IgD-negative memory B cell (primary cell): ENCODE measurements at regions not wholly inside any gene's neighbourhood (a gene's known extent, or its start where the extent isn't known, plus 50 kb on each side); places are given as distances from the start of the nearest gene placed in this dataset.
"Not testable (repeated sequence)": the region's sequence is repeated elsewhere in the genome, so short reads cannot be mapped to it uniquely, and the experiment has no call there.

Experiments
- H3K27ac Mint-ChIP-seq, 3 donors: one replicate each; pipeline ENCODE4 v1.8.0; 2020 to 2022; ENCODE audit warnings: mild to moderate bottlenecking in 3 of 3, mixed read lengths in 3 of 3, moderate library complexity in 1 of 3
- H3K27me3 Mint-ChIP-seq: one replicate; pipeline ENCODE4 v1.8.0; 2021; ENCODE audit warnings: mixed read lengths
- H3K36me3 Mint-ChIP-seq: one replicate; pipeline ENCODE4 v1.8.0; 2020; ENCODE audit warnings: mild to moderate bottlenecking, mixed read lengths
- H3K4me1 Mint-ChIP-seq, 3 donors: one replicate each; pipeline ENCODE4 v1.8.0; 2020 to 2022; ENCODE audit warnings: mixed read lengths in 3 of 3, mild to moderate bottlenecking in 1 of 3
- H3K4me3 Mint-ChIP-seq, 4 donors: one replicate each; pipeline ENCODE4 v1.8.0; 2020 to 2022; ENCODE audit warnings: mild to moderate bottlenecking in 4 of 4, mixed read lengths in 4 of 4, moderate library complexity in 3 of 4
- H3K9me3 Mint-ChIP-seq, 3 donors: one replicate each; pipeline ENCODE4 v1.8.0; 2020 to 2021; ENCODE audit warnings: mixed read lengths in 3 of 3, mild to moderate bottlenecking in 1 of 3

- Mint-ChIP-seq H3K27ac (no peak overlapping the region), H3K4me3 (no peak overlapping the region), H3K36me3 (peaks cover 3% of the 10 kb centered on the region), H3K4me1 (peaks cover 0 to 2% (median 1%) of the 10 kb centered on the region in 3 donors), H3K27me3 (peaks cover 25% of the 10 kb centered on the region), H3K9me3 (peaks cover 0 to 1% (median 0%) of the 10 kb centered on the region in 3 donors)
Measured at GRCh38 chr10:101280511-101280910, 51.2 kb upstream of the LBX1 start.

GRCh38 chr10:101280921-101281320, 51.7 kb upstream of the LBX1 start:
- not testable (repeated sequence) for H3K27ac Mint-ChIP-seq, H3K4me1 Mint-ChIP-seq, H3K9me3 Mint-ChIP-seq, H3K4me3 Mint-ChIP-seq, H3K36me3 Mint-ChIP-seq
- H3K27me3 Mint-ChIP-seq, result peaks cover 27% of the 10 kb centered on the region

- peaks cover 2 to 6% (median 4%) of the 10 kb centered on the region in 3 donors for H3K4me1 Mint-ChIP-seq
- no peak overlapping the region for H3K4me3 Mint-ChIP-seq
- H3K27me3 Mint-ChIP-seq, result peaks cover 41% of the 10 kb centered on the region
- peaks cover 0 to 1% (median 0%) of the 10 kb centered on the region in 3 donors for H3K9me3 Mint-ChIP-seq
- peaks cover 3% of the 10 kb centered on the region for H3K36me3 Mint-ChIP-seq
- H3K27ac Mint-ChIP-seq, result no peak overlapping the region
Measured at GRCh38 chr10:101282947-101283346, 53.7 kb upstream of the LBX1 start.

GRCh38 chr10:101283762-101284100, 54.5 kb upstream of the LBX1 start:
- peaks cover 0 to 1% (median 0%) of the 10 kb centered on the region in 3 donors for H3K9me3 Mint-ChIP-seq
- H3K27ac Mint-ChIP-seq, result no peak overlapping the region
- H3K36me3 Mint-ChIP-seq, result peaks cover 3% of the 10 kb centered on the region
- peaks cover 43% of the 10 kb centered on the region for H3K27me3 Mint-ChIP-seq
- no peak overlapping the region for H3K4me3 Mint-ChIP-seq
- H3K4me1 Mint-ChIP-seq, result peaks cover 2 to 6% (median 4%) of the 10 kb centered on the region in 3 donors

GRCh38 chr10:101284101-101284743, 55.0 kb upstream of the LBX1 start:
- Mint-ChIP-seq H3K36me3 (peaks cover 3% of the 10 kb centered on the region), H3K9me3 (peaks cover 0 to 1% (median 0%) of the 10 kb centered on the region in 3 donors), H3K27ac (no peak overlapping the region), H3K4me1 (peaks cover 2 to 6% (median 4%) of the 10 kb centered on the region in 3 donors), H3K27me3 (peaks cover 45% of the 10 kb centered on the region), H3K4me3 (peak overlapping the region in 1 of 4 donors; percentile 79)

- H3K27ac Mint-ChIP-seq, result no peak overlapping the region
- H3K4me3 Mint-ChIP-seq, result peak overlapping the region in 2 of 4 donors; percentile 33 to 79
- peaks cover 52% of the 10 kb centered on the region for H3K27me3 Mint-ChIP-seq
Measured at GRCh38 chr10:101284744-101285463, 55.6 kb upstream of the LBX1 start.

GRCh38 chr10:101285519-101286070, 56.3 kb upstream of the LBX1 start:
- no peak overlapping the region for H3K4me3 Mint-ChIP-seq
- H3K27ac Mint-ChIP-seq, result no peak overlapping the region
- peaks cover 0 to 1% (median 0%) of the 10 kb centered on the region in 3 donors for H3K9me3 Mint-ChIP-seq
- H3K27me3 Mint-ChIP-seq, result peaks cover 59% of the 10 kb centered on the region
- peaks cover 2 to 6% (median 4%) of the 10 kb centered on the region in 3 donors for H3K4me1 Mint-ChIP-seq
- peaks cover 3% of the 10 kb centered on the region for H3K36me3 Mint-ChIP-seq

More at GRCh38 chr10:101284744-101285463, 55.6 kb upstream of the LBX1 start:
- H3K9me3 Mint-ChIP-seq, result peaks cover 0 to 1% (median 0%) of the 10 kb centered on the region in 3 donors
- peaks cover 2 to 6% (median 4%) of the 10 kb centered on the region in 3 donors for H3K4me1 Mint-ChIP-seq
- H3K36me3 Mint-ChIP-seq, result peaks cover 3% of the 10 kb centered on the region

GRCh38 chr10:101286248-101287046, 57.2 kb upstream of the LBX1 start:
- Mint-ChIP-seq H3K4me3 (no peak overlapping the region), H3K36me3 (peaks cover 3% of the 10 kb centered on the region), H3K4me1 (peaks cover 2 to 6% (median 4%) of the 10 kb centered on the region in 3 donors), H3K27ac (no peak overlapping the region), H3K9me3 (no peaks in the 10 kb centered on the region), H3K27me3 (peaks cover 66% of the 10 kb centered on the region)

- peaks cover 2 to 6% (median 4%) of the 10 kb centered on the region in 3 donors for H3K4me1 Mint-ChIP-seq
- peaks cover 63% of the 10 kb centered on the region for H3K27me3 Mint-ChIP-seq
- peaks cover 3% of the 10 kb centered on the region for H3K36me3 Mint-ChIP-seq
- H3K27ac Mint-ChIP-seq, result peak overlapping the region in 1 of 3 donors; percentile 40
- no peaks in the 10 kb centered on the region for H3K9me3 Mint-ChIP-seq
- peak overlapping the region in 2 of 4 donors; percentile 20 to 39 for H3K4me3 Mint-ChIP-seq
Measured at GRCh38 chr10:101287183-101287996, 58.1 kb upstream of the LBX1 start.

- Mint-ChIP-seq H3K27ac (no peak overlapping the region), H3K27me3 (peaks cover 65% of the 10 kb centered on the region), H3K9me3 (no peaks in the 10 kb centered on the region), H3K4me3 (no peak overlapping the region), H3K36me3 (peaks cover 3% of the 10 kb centered on the region), H3K4me1 (peaks cover 2 to 6% (median 6%) of the 10 kb centered on the region in 3 donors)
Measured at GRCh38 chr10:101287997-101288635, 58.9 kb upstream of the LBX1 start.

- Mint-ChIP-seq H3K9me3 (no peaks in the 10 kb centered on the region), H3K27me3 (peaks cover 63% of the 10 kb centered on the region), H3K36me3 (peaks cover 3% of the 10 kb centered on the region), H3K27ac (peak overlapping the region in 2 of 3 donors; percentile 24 to 34), H3K4me3 (no peak overlapping the region), H3K4me1 (peaks cover 2 to 6% (median 6%) of the 10 kb centered on the region in 3 donors)
Measured at GRCh38 chr10:101289541-101289940, 60.3 kb upstream of the LBX1 start.

- H3K4me1 Mint-ChIP-seq, result peaks cover 0 to 6% (median 4%) of the 10 kb centered on the region in 3 donors
- H3K27ac Mint-ChIP-seq, result no peak overlapping the region
- peak overlapping the region in 2 of 4 donors; percentile 40 to 79 for H3K4me3 Mint-ChIP-seq
- no peaks in the 10 kb centered on the region for H3K9me3 Mint-ChIP-seq
- peaks cover 61% of the 10 kb centered on the region for H3K27me3 Mint-ChIP-seq
- H3K36me3 Mint-ChIP-seq, result no peaks in the 10 kb centered on the region
Measured at GRCh38 chr10:101290431-101290830, 61.2 kb upstream of the LBX1 start.

- H3K27me3 Mint-ChIP-seq, result peaks cover 63% of the 10 kb centered on the region
- H3K36me3 Mint-ChIP-seq, result peaks cover 2% of the 10 kb centered on the region
- H3K9me3 Mint-ChIP-seq, result no peaks in the 10 kb centered on the region
- H3K4me3 Mint-ChIP-seq, result peak overlapping the region in 3 of 4 donors; percentile 40 to 61 (median 49)
- H3K27ac Mint-ChIP-seq, result no peak overlapping the region
- peaks cover 0 to 6% (median 4%) of the 10 kb centered on the region in 3 donors for H3K4me1 Mint-ChIP-seq
Measured at GRCh38 chr10:101290881-101291280, 61.6 kb upstream of the LBX1 start.
